H1 (cell line): ENCODE measurements at regions not wholly inside any gene's neighbourhood (a gene's known extent, or its start where the extent isn't known, plus 50 kb on each side); places are given as distances from the start of the nearest gene placed in this dataset.
A peak's percentile ranks its signal among the peaks of the same experiment; 100 is the strongest.

Experiments
- CHD1 ChIP-seq: IDR thresholded peaks from 2 replicates; pipeline ENCODE4 v1.6.1; 2012; ENCODE audit warnings: low read depth, low read length, improper control_type of control experiment
- KDM1A ChIP-seq: fragments of 200-600, 300-600 bp; sonication (generic); IDR thresholded peaks from 2 replicates; pipeline ENCODE4 v1.7.1; 2016; ENCODE audit warnings: mild to moderate bottlenecking, low read length, borderline replicate concordance
- TF ChIP-seq, protein P1 (sequence below), 3 experiments: IDR thresholded peaks; 1 replicate in 2 of 3; 2 replicates in 1 of 3; pipeline versions ENCODE4 v1.5.1 to v1.6.1; 2011; ENCODE audit warnings: low read length in 3 of 3, mild to moderate bottlenecking in 3 of 3, inconsistent platforms in 2 of 3, low read depth in 1 of 3, moderate library complexity in 1 of 3; ENCODE audit not compliant: insufficient read depth in 1 of 3; ENCODE audit errors: control extremely low read depth in 1 of 3

DNA sequence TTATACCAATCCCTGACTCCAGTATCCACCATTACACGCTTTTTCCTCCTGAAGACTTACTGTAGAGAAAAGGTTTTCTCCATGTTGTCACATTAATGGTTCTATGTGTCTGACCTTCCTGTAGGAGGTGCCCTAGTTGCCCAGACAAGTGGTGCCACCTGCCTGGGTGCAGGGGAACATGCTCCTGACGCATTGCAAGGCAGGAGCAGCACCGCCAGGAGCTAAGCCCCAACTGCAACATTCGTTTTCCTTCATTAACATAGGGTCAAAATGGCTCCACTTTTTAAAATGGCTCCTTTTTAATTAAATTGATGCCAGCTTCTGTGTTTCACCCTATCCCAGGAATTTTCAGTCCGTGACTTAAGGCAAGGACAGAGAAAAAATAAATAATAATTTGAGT is 220.1 kb upstream of the SAMSN1 start (continued):
- TF ChIP-seq, protein P1, sequence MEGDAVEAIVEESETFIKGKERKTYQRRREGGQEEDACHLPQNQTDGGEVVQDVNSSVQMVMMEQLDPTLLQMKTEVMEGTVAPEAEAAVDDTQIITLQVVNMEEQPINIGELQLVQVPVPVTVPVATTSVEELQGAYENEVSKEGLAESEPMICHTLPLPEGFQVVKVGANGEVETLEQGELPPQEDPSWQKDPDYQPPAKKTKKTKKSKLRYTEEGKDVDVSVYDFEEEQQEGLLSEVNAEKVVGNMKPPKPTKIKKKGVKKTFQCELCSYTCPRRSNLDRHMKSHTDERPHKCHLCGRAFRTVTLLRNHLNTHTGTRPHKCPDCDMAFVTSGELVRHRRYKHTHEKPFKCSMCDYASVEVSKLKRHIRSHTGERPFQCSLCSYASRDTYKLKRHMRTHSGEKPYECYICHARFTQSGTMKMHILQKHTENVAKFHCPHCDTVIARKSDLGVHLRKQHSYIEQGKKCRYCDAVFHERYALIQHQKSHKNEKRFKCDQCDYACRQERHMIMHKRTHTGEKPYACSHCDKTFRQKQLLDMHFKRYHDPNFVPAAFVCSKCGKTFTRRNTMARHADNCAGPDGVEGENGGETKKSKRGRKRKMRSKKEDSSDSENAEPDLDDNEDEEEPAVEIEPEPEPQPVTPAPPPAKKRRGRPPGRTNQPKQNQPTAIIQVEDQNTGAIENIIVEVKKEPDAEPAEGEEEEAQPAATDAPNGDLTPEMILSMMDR (IDR thresholded peaks at IDR 0.05; ENCODE audit: control extremely low read depth in 1 of 3, insufficient read depth in 1 of 3, low read depth in 1 of 3, low read length in 3 of 3), result peak; percentile 62 to 98 (median 64)
- TF ChIP-seq CHD1 (no peak), KDM1A (no peak)
- TF ChIP-seq, all 59 proteins: peak for 5
